RPMI7951 (cell line): ENCODE measurements at regions not wholly inside any gene's neighbourhood (a gene's known extent, or its start where the extent isn't known, plus 50 kb on each side); places are given as distances from the start of the nearest gene placed in this dataset.

Experiments
- DNase-seq: peaks from one replicate; pipeline ENCODE4 v3.0.0-alpha.2; 2012; ENCODE audit warnings: low read depth

DNA sequence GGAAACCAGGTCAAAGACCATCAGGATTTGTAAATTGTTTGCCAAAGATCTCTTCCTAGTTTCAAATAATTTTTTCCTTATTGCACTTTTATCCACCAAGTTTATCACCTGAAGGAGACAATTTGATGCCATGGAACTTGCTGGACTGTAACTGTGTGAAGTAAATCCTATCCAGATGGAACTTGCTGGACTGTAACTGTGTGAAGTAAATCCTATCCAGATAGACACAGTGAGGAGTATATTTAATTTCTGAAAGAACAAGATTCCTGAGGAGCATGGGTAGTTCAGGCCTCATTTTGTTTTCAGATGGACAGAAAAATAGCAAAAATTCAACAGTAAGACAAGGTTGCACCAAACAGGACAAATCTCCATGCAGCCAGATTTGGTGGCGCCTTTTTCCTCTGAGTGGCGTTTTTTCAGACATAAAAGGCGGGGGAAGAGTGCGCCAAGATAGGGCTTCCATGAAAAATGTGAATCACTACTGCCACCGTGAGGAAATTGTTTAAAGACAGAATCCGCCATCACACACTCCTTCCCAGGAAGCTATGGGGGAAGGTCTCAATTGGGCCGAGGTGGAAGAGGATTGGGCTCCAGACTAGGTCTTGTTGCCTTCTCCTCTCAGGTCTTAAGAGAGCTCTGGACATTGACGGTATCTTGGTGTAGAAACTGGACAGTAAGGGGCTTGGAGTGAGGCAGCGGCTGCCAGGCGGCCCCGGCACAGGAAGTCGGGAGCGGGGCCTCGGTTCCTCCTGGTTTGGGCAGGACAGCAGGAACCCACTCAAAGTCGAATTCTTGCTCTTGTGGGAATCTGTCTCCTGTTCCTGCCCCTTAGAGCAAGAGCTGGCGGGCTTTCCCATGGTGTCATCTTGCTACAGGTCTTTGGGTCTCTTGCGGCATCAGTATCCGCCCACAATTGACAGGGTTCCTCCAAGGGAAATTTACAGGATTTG lies 234.7 kb downstream of the OR13H1 start:
- no peak for DNase-seq

- DNase-seq = no peak
Measured at GRCh38 chrX:131779306-131779705, 235.4 kb downstream of the OR13H1 start.

GRCh38 chrX:131779741-131780140 lies 235.9 kb downstream of the OR13H1 start:
- DNase-seq = no peak

DNA sequence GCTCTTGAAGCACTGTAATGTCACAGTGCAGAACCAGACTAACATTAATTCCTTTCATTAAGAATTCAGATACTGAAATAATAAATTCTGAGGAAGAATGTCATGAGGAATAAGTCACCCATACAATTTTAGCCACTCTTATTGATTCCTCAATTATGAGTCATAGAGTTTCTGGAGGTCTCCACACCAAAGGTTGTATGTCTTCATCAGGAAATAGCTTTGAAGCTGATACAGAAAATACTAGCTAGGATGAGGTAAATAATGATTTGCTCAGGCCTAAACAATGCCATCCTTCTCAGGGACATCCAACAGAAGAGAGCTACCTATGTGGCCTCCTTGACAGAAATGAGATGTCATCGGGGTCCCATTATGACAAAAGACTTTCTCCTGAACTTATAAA lies 238.8 kb downstream of the OR13H1 start:
- no peak for DNase-seq

DNA sequence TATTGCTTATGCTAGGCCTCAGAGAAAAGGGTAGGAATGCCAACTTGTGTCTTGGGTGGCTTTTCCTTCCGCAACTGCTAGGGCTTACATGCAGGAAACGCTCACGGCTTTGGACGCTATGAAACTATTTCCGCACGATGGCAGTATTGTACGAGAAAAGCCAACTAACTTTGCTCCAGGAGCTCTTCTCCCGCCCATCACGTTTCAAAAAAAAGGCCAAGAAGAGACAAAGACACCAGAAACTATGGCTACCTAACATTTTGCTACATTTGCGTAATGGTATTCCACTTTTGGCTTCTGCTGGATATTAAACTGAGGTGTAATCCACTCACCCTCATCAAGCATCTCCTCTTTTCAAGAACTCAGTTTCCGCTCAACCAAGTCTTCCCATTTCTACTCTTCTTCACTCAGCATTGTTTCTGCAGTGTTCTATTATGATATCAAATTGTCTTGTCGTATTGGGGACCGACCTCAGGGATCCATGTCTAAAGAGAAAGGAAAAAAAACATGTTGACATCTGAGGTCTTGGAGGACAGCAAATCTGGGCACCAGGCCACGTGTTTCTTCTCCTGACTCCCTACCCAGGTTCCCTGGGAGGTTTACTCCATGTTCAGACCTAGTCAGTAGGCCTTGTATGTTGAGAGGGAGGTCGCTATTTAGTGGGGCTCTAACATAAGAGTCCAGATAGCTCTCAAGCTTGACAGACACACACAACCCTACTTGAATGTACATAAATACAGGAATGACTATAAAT lies 239.4 kb upstream of the STK26 start:
- no peak for DNase-seq

GRCh38 chrX:131789664-131790063 lies 233.4 kb upstream of the STK26 start:
- DNase-seq = no peak

GRCh38 chrX:131791608-131792355 lies 231.3 kb upstream of the STK26 start:
- no peak for DNase-seq

- DNase-seq = no peak
Measured at GRCh38 chrX:131792356-131792749, 230.7 kb upstream of the STK26 start.

- no peak for DNase-seq
Measured at GRCh38 chrX:131792789-131793462, 230.2 kb upstream of the STK26 start.

DNA sequence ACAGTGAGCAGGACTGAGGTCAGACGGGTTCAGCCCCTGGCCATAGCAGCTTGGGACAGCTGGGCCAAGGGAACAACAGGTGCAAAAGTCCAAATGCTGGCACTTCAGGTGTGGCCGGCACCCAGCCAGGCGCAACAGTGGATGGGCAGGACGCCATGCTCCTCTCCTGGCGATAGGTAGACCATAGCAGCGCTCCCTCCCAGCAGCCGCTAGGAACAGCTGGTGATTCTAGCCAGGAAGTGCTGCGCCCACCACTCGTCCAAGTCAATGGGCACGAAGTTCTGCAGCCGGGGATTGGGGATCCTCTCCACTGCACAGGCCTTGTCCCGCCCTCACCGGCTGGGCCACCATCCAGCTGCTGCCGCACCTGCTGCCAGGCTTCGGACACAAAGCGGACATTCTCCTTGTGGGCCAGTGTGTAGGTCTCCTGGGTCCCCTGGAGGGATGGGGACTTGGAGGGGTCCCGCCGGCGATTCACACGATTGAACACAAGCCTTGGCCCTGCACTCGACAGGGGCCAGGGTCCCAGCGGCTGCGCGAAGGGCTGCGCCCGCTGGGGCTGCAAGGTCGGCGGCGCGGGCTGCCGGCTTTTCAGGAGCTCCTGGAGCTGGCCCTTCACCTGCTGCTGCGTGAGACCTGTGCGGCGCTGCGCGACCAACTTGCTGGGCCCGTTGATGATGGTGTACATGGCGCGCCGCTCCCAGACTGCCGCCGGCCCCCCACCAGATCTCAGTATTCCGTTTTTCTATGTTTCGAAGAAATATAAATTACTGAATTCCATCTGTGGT lies 227.5 kb upstream of the STK26 start:
- DNase-seq = no peak

DNA sequence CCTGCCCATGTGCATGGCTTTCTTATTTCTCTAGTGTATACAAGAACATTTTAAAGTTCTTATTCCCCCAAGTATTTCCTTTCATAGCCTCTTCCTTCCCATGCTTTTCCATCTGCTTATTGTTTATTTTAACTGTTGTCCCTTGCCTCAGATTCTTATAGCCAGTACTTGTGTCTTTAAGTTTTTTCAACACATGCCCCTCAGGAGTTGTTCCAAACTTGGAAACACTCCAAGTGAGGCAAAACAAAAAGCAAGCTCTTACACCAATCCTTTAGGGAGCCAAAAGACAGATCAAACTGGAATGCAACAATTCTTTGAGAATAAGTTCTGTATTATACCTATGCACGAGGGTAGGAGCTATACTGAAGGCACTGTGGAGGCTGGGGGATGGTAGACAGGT lies 222.0 kb upstream of the STK26 start:
- no peak for DNase-seq

GRCh38 chrX:131801911-131802310 lies 221.2 kb upstream of the STK26 start:
- DNase-seq = no peak

GRCh38 chrX:131802836-131803626 lies 220.1 kb upstream of the STK26 start:
- peak; percentile 21 for DNase-seq

GRCh38 chrX:131812847-131813825 lies 210.0 kb upstream of the STK26 start:
- DNase-seq = no peak

DNA sequence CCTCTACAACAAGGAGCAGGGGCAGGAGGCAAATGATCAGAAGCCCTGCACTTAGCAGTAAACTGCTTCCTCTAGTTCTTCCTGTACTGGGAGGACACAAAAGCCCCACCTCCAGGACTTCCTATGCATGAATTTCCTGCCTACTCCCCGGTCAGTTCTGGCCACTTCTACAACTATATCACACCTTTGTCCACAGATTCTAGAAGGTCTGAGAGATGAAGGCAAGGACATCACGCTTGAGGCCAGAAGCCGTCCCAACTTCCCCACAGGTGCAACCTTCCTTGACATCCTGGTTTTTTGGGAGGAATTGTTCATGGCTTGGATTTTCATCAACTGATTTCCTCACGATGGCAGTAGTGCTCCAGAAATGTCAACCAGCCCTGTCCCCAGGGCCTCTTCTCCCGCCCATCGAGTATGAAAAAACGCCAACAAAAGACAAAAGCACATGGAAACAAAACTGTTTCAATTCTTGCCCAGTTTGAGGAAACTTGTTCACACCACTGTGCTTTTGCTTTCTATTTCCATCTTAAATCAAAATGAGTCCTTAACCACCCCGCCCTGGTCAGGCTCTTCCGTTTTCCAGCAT lies 206.5 kb upstream of the STK26 start:
- DNase-seq = no peak

DNA sequence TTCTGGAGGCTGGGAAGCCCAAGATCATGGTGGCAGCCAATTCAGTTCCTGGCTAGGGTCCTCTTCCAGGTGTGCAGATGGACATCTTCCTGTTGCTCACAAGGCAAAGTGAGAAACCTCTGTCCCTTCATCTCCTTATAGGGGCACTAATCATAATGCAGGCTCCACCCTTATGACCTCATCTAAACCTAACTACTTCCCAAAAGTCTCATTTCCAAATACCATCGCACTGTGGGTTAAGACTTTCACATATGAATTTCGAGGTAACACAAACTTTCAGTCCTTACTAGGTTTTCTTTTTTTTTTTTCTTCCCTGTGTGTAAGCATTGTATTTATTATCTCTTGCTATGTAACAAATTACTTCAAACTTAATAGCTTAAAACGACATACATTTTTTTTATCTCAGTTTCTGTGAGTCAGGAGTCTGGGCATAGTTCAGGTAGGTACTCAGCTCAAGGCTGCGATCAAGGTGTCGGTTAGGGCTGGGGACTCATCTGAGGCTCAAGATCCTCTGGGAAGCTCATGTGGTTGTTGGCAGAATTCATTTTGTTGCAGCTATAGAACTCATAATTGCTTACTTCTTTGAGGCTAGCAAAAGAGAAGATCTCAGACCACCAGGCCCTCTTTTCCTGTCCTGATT lies 204.7 kb upstream of the STK26 start:
- DNase-seq = no peak

DNA sequence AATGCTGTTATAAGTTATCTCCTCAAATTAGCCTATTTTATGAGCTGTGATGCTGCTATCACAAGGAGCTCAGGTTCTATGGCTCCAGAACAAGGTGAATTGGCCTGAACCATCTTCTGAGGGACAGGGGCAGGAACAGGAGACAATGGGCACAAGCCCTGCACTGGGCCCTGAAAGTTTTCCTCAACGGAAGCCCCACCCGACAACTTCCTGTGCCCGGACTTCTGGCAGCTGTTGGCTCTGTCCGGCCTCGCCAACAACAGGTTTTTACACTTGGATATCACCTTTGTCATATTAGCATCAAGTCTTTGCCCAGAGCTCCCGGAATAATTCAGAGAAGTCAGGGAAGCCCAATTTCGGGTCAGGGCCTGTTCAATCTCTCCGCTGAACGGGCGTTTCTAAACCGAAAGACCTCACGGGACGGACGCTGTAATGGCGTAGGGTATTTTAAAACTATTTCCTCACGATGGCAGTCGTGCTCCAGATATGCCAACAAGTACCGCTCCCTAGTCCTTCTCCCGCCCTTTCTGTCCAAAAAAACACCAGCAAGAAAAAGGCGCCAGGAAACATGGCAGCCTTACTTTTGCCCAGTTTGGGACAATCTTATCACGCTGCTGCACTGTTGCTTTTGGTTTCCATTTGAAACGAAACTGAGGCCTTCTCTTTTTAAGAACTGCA lies 201.0 kb upstream of the STK26 start:
- DNase-seq = no peak
